ENCODE measurements at regions not wholly inside any gene's neighbourhood (a gene's known extent, or its start where the extent isn't known, plus 50 kb on each side); places are given as distances from the start of the nearest gene placed in this dataset.

- no peak for DNase-seq (ENCODE audit: low read depth in 1 of 2, low spot score in 1 of 2)
Measured at GRCh38 chr3:105040026-105040622, 326.6 kb upstream of the ALCAM start.

GRCh38 chr3:105042586-105042985 lies 324.1 kb upstream of the ALCAM start:
- no peak for DNase-seq (ENCODE audit: low read depth in 1 of 2, low spot score in 1 of 2)

- DNase-seq (ENCODE audit: low read depth in 1 of 2, low spot score in 1 of 2), result no peak
Measured at GRCh38 chr3:105051111-105051510, 315.6 kb upstream of the ALCAM start.

GRCh38 chr3:105051972-105052371 lies 314.7 kb upstream of the ALCAM start:
- DNase-seq (ENCODE audit: low read depth in 1 of 2, low spot score in 1 of 2), result no peak

GRCh38 chr3:105062853-105063252 lies 303.9 kb upstream of the ALCAM start:
- DNase-seq (ENCODE audit: low read depth in 1 of 2, low spot score in 1 of 2), result no peak

- no peak for DNase-seq (ENCODE audit: low read depth in 1 of 2, low spot score in 1 of 2)
Measured at GRCh38 chr3:105065895-105066839, 300.5 kb upstream of the ALCAM start.

- no peak for DNase-seq (ENCODE audit: low read depth in 1 of 2, low spot score in 1 of 2)
Measured at GRCh38 chr3:105067361-105067760, 299.3 kb upstream of the ALCAM start.

GRCh38 chr3:105077060-105077822 lies 289.5 kb upstream of the ALCAM start:
- DNase-seq (ENCODE audit: low read depth in 1 of 2, low spot score in 1 of 2), result no peak

GRCh38 chr3:105083945-105084344 lies 282.8 kb upstream of the ALCAM start:
- no peak for DNase-seq (ENCODE audit: low read depth in 1 of 2, low spot score in 1 of 2)

- DNase-seq (ENCODE audit: low read depth in 1 of 2, low spot score in 1 of 2), result no peak
Measured at GRCh38 chr3:105085506-105085905, 281.2 kb upstream of the ALCAM start.

- DNase-seq (ENCODE audit: low read depth in 1 of 2, low spot score in 1 of 2), result no peak
Measured at GRCh38 chr3:105093371-105094252, 273.1 kb upstream of the ALCAM start.

GRCh38 chr3:105094588-105094987 lies 272.1 kb upstream of the ALCAM start:
- no peak for DNase-seq (ENCODE audit: low read depth in 1 of 2, low spot score in 1 of 2)

GRCh38 chr3:105096071-105096470 lies 270.6 kb upstream of the ALCAM start:
- DNase-seq (ENCODE audit: low read depth in 1 of 2, low spot score in 1 of 2), result no peak

GRCh38 chr3:105101603-105102002 lies 265.1 kb upstream of the ALCAM start:
- DNase-seq (ENCODE audit: low read depth in 1 of 2, low spot score in 1 of 2), result no peak

- DNase-seq (ENCODE audit: low read depth in 1 of 2, low spot score in 1 of 2), result no peak
Measured at GRCh38 chr3:105103139-105103538, 263.6 kb upstream of the ALCAM start.

GRCh38 chr3:105108823-105109222 lies 257.9 kb upstream of the ALCAM start:
- DNase-seq (ENCODE audit: low read depth in 1 of 2, low spot score in 1 of 2), result no peak

- no peak for DNase-seq (ENCODE audit: low read depth in 1 of 2, low spot score in 1 of 2)
Measured at GRCh38 chr3:105118905-105119304, 247.8 kb upstream of the ALCAM start.

GRCh38 chr3:105119801-105120340 lies 246.8 kb upstream of the ALCAM start:
- no peak for DNase-seq (ENCODE audit: low read depth in 1 of 2, low spot score in 1 of 2)

GRCh38 chr3:105130911-105131310 lies 235.8 kb upstream of the ALCAM start:
- no peak for DNase-seq (ENCODE audit: low read depth in 1 of 2, low spot score in 1 of 2)

- no peak for DNase-seq (ENCODE audit: low read depth in 1 of 2, low spot score in 1 of 2)
Measured at GRCh38 chr3:105137911-105138310, 228.8 kb upstream of the ALCAM start.

Measured in stimulated activated CD4-positive, alpha-beta T cell treated with anti-CD3 and anti-CD28 coated beads, Interleukin-15, amount 100 ng/mL, for 1 hour (primary cell).